ENCODE measurements at regions not wholly inside any gene's neighbourhood (a gene's known extent, or its start where the extent isn't known, plus 50 kb on each side); places are given as distances from the start of the nearest gene placed in this dataset.

GRCh38 chr1:108082738-108083562, 117.2 kb downstream of the SLC25A24 start:
- H3K18ac ChIP-seq (ENCODE audit: low read length): no peak overlapping the region

GRCh38 chr1:108082001-108082400, 117.0 kb upstream of the VAV3 start:
- H3K79me1 ChIP-seq (ENCODE audit: low read length): no peaks in the 10 kb centered on the region
- no CpG with 5 or more reads among the region's 4 CpGs for WGBS (ENCODE audit: extremely low coverage, insufficient coverage, low lambda C conversion rate)
- no peak overlapping the region for H3K56ac ChIP-seq (ENCODE audit: low read length)
- DNase-seq: peak; percentile 16
- H2BK15ac ChIP-seq (replicated peaks; ENCODE audit: low read depth): no peak overlapping the region
- H2BK120ac ChIP-seq (ENCODE audit: low read depth, low read length): no peak overlapping the region
- no peak overlapping the region for H2BK5ac ChIP-seq (ENCODE audit: low read length)
- no peaks in the 10 kb centered on the region for H3K27me3 ChIP-seq (ENCODE audit: insufficient read depth, low read length, poor library complexity)
- peaks cover 6% of the 10 kb centered on the region for H3K4me1 ChIP-seq (ENCODE audit: control insufficient read depth, low read depth, low read length)
- no peak overlapping the region for H3K18ac ChIP-seq (ENCODE audit: low read length)
- H3K9ac ChIP-seq (ENCODE audit: low read length): no peak overlapping the region
- no peak overlapping the region for H3K4ac ChIP-seq (ENCODE audit: low read depth, low read length)
- H3K27ac ChIP-seq (ENCODE audit: low read depth, low read length): no peak overlapping the region
- no peak overlapping the region for H2AK5ac ChIP-seq (ENCODE audit: low read length)
- H3K23ac ChIP-seq (ENCODE audit: low read length): no peak overlapping the region
- no peak overlapping the region for H3K4me2 ChIP-seq (ENCODE audit: low read length)
- H3K79me2 ChIP-seq (ENCODE audit: control insufficient read depth, insufficient read depth, low read length): no peaks in the 10 kb centered on the region
- no peak overlapping the region for H3K4me3 ChIP-seq (ENCODE audit: low read length)
- H4K5ac ChIP-seq (ENCODE audit: low read length): no peak overlapping the region
- no peak overlapping the region for H4K8ac ChIP-seq (ENCODE audit: low read depth, low read length)
- no peaks in the 10 kb centered on the region for H3K36me3 ChIP-seq (ENCODE audit: control insufficient read depth, insufficient read depth, low read length)

More at GRCh38 chr1:108082738-108083562, 117.2 kb downstream of the SLC25A24 start:
- no peaks in the 10 kb centered on the region for H3K27me3 ChIP-seq (ENCODE audit: insufficient read depth, low read length, poor library complexity)
- H3K79me2 ChIP-seq (ENCODE audit: control insufficient read depth, insufficient read depth, low read length): no peaks in the 10 kb centered on the region
- peak overlapping the region; percentile 28 for H3K56ac ChIP-seq (ENCODE audit: low read length)
- no peaks in the 10 kb centered on the region for H3K79me1 ChIP-seq (ENCODE audit: low read length)
- H2BK5ac ChIP-seq (ENCODE audit: low read length): peak overlapping the region; percentile 21
- no peak overlapping the region for H2BK120ac ChIP-seq (ENCODE audit: low read depth, low read length)
- peaks cover 6% of the 10 kb centered on the region for H3K4me1 ChIP-seq (ENCODE audit: control insufficient read depth, low read depth, low read length)
- peak overlapping the region; percentile 43 for H2AK5ac ChIP-seq (ENCODE audit: low read length)
- H3K36me3 ChIP-seq (ENCODE audit: control insufficient read depth, insufficient read depth, low read length): no peaks in the 10 kb centered on the region
- H3K4me3 ChIP-seq (ENCODE audit: low read length): no peak overlapping the region
- WGBS (ENCODE audit: extremely low coverage, insufficient coverage, low lambda C conversion rate): no CpG with 5 or more reads among the region's 4 CpGs
- peak overlapping the region; percentile 30 for H3K27ac ChIP-seq (ENCODE audit: low read depth, low read length)
- H4K8ac ChIP-seq (ENCODE audit: low read depth, low read length): no peak overlapping the region
- H3K4ac ChIP-seq (ENCODE audit: low read depth, low read length): no peak overlapping the region
- H3K9ac ChIP-seq (ENCODE audit: low read length): no peak overlapping the region
- no peak overlapping the region for H3K23ac ChIP-seq (ENCODE audit: low read length)
- DNase-seq: peak; percentile 63
- no peak overlapping the region for H3K4me2 ChIP-seq (ENCODE audit: low read length)
- H2BK15ac ChIP-seq (replicated peaks; ENCODE audit: low read depth): no peak overlapping the region
- no peak overlapping the region for H4K5ac ChIP-seq (ENCODE audit: low read length)

GRCh38 chr1:108080448-108080847, 115.5 kb upstream of the VAV3 start:
- Histone ChIP-seq H3K27me3 (ENCODE audit: insufficient read depth, low read length, poor library complexity) (no peaks in the 10 kb centered on the region), H3K56ac (ENCODE audit: low read length) (no peak overlapping the region), H4K5ac (ENCODE audit: low read length) (no peak overlapping the region), H3K27ac (ENCODE audit: low read depth, low read length) (no peak overlapping the region), H3K79me1 (ENCODE audit: low read length) (no peaks in the 10 kb centered on the region), H3K79me2 (ENCODE audit: control insufficient read depth, insufficient read depth, low read length) (no peaks in the 10 kb centered on the region), H3K36me3 (ENCODE audit: control insufficient read depth, insufficient read depth, low read length) (no peaks in the 10 kb centered on the region), H3K9ac (ENCODE audit: low read length) (no peak overlapping the region), H4K8ac (ENCODE audit: low read depth, low read length) (no peak overlapping the region), H3K4ac (ENCODE audit: low read depth, low read length) (no peak overlapping the region), H3K4me3 (ENCODE audit: low read length) (no peak overlapping the region), H3K4me1 (ENCODE audit: control insufficient read depth, low read depth, low read length) (peaks cover 6% of the 10 kb centered on the region), H3K18ac (ENCODE audit: low read length) (no peak overlapping the region), H2AK5ac (ENCODE audit: low read length) (no peak overlapping the region), H2BK5ac (ENCODE audit: low read length) (peak overlapping the region; percentile 33), H3K4me2 (ENCODE audit: low read length) (no peak overlapping the region), H2BK120ac (ENCODE audit: low read depth, low read length) (no peak overlapping the region), H2BK15ac (replicated peaks; ENCODE audit: low read depth) (no peak overlapping the region), H3K23ac (ENCODE audit: low read length) (no peak overlapping the region)
- DNase-seq: no peak

DNA sequence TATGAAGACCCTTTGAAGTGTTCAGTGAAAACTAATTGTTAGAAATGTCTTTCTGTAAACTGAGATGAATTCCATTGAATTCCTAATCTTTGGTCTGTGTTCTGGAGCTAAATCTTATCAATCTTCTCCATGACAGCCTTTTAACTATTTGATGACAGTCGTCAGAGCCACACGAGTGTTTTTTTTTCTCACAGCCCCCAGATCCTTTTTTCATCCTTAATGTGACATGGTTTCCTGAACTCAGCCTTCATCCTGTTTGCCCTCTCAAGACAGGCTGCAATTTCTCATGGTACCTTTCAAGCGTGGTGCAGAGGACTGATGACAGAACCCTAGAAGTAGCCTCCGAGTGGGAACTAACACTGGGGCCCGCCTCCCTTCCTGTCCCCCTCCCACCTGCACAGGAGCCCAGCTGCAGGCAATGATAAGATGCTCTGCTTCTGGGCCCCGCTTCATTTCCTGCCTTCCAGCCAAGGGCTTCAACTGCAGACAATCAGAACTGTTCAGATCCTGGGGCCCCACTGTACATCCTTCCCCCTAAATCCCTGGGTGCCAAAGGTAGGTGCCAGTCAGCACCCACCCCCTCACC, 114.6 kb upstream of the VAV3 start:
- Histone ChIP-seq H3K9ac (ENCODE audit: low read length) (no peak overlapping the region), H2BK15ac (replicated peaks; ENCODE audit: low read depth) (no peak overlapping the region), H3K4me3 (ENCODE audit: low read length) (no peak overlapping the region), H4K8ac (ENCODE audit: low read depth, low read length) (no peak overlapping the region), H3K4ac (ENCODE audit: low read depth, low read length) (no peak overlapping the region), H2BK5ac (ENCODE audit: low read length) (no peak overlapping the region), H2BK120ac (ENCODE audit: low read depth, low read length) (no peak overlapping the region), H3K4me2 (ENCODE audit: low read length) (no peak overlapping the region), H3K4me1 (ENCODE audit: control insufficient read depth, low read depth, low read length) (peaks cover 6% of the 10 kb centered on the region), H4K5ac (ENCODE audit: low read length) (no peak overlapping the region), H3K36me3 (ENCODE audit: control insufficient read depth, insufficient read depth, low read length) (no peaks in the 10 kb centered on the region), H3K23ac (ENCODE audit: low read length) (no peak overlapping the region), H3K56ac (ENCODE audit: low read length) (no peak overlapping the region), H2AK5ac (ENCODE audit: low read length) (no peak overlapping the region), H3K27me3 (ENCODE audit: insufficient read depth, low read length, poor library complexity) (no peaks in the 10 kb centered on the region), H3K79me1 (ENCODE audit: low read length) (no peaks in the 10 kb centered on the region), H3K18ac (ENCODE audit: low read length) (no peak overlapping the region), H3K27ac (ENCODE audit: low read depth, low read length) (no peak overlapping the region), H3K79me2 (ENCODE audit: control insufficient read depth, insufficient read depth, low read length) (no peaks in the 10 kb centered on the region)
- WGBS (ENCODE audit: extremely low coverage, insufficient coverage, low lambda C conversion rate): no CpG with 5 or more reads among the region's 6 CpGs
- DNase-seq: peak; percentile 43

DNA sequence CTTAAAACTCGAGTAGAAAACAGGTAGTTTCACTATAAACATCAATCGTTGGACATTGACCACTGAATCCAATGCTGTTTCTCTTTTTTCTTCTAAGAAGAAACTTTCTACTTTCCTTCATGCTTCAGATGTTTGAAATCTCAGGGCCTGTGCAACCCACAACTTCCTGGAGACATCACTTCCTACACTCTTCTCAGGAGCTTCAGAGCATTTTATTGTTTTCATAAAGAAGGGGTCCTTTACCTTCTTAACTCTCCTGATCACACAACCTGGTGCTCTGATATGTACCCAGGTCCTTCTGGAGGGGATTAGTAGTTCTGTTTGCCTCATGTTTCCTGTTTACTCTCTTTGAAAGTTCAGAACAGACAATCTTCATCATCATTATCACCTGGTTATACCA, 113.0 kb upstream of the VAV3 start:
- WGBS (ENCODE audit: extremely low coverage, insufficient coverage, low lambda C conversion rate): no CpG with 5 or more reads among the region's 2 CpGs
- no peak overlapping the region for H3K9ac ChIP-seq (ENCODE audit: low read length)
- H3K79me1 ChIP-seq (ENCODE audit: low read length): no peaks in the 10 kb centered on the region

More for the DNA sequence above, 113.0 kb upstream of the VAV3 start:
- H3K56ac ChIP-seq (ENCODE audit: low read length): no peak overlapping the region
- H3K4me2 ChIP-seq (ENCODE audit: low read length): no peak overlapping the region
- H4K8ac ChIP-seq (ENCODE audit: low read depth, low read length): no peak overlapping the region
- H3K36me3 ChIP-seq (ENCODE audit: control insufficient read depth, insufficient read depth, low read length): no peaks in the 10 kb centered on the region
- no peaks in the 10 kb centered on the region for H3K27me3 ChIP-seq (ENCODE audit: insufficient read depth, low read length, poor library complexity)
- H2BK15ac ChIP-seq (replicated peaks; ENCODE audit: low read depth): no peak overlapping the region
- H3K4me3 ChIP-seq (ENCODE audit: low read length): no peak overlapping the region
- H2BK120ac ChIP-seq (ENCODE audit: low read depth, low read length): no peak overlapping the region
- no peak overlapping the region for H4K5ac ChIP-seq (ENCODE audit: low read length)
- H3K4ac ChIP-seq (ENCODE audit: low read depth, low read length): no peak overlapping the region
- no peak overlapping the region for H3K18ac ChIP-seq (ENCODE audit: low read length)
- no peak overlapping the region for H3K27ac ChIP-seq (ENCODE audit: low read depth, low read length)
- H3K4me1 ChIP-seq (ENCODE audit: control insufficient read depth, low read depth, low read length): peaks cover 2% of the 10 kb centered on the region
- no peak overlapping the region for H2BK5ac ChIP-seq (ENCODE audit: low read length)
- DNase-seq: no peak
- no peak overlapping the region for H3K23ac ChIP-seq (ENCODE audit: low read length)
- H3K79me2 ChIP-seq (ENCODE audit: control insufficient read depth, insufficient read depth, low read length): no peaks in the 10 kb centered on the region
- no peak overlapping the region for H2AK5ac ChIP-seq (ENCODE audit: low read length)

Measured in mesendoderm (in vitro differentiated cells).